H54 (cell line): ENCODE measurements at regions not wholly inside any gene's neighbourhood (a gene's known extent, or its start where the extent isn't known, plus 50 kb on each side); places are given as distances from the start of the nearest gene placed in this dataset.
"Not testable (repeated sequence)": the region's sequence is repeated elsewhere in the genome, so short reads cannot be mapped to it uniquely, and the experiment has no call there.

ENCODE experiments used
- DNase-seq: peaks from one replicate; pipeline ENCODE4 v3.0.0; 2011; ENCODE audit warnings: low spot score, mixed read lengths; ENCODE audit not compliant: insufficient read length
- FAIRE-seq: peaks from 3 replicates; lab custom pipeline; 2011; peaks lifted over from hg19 to GRCh38; lab: Jason Lieb, UNC
- POLR2A ChIP-seq: IDR thresholded peaks from 2 replicates; pipeline ENCODE4 v1.6.1; 2011; ENCODE audit warnings: low read depth, mild to moderate bottlenecking, low read length

- TF ChIP-seq POLR2A = no peak
- DNase-seq (no peak), FAIRE-seq (no peak)
Observed at GRCh38 chr9:89850631-89851325, 246.0 kb downstream of the GADD45G start.

GRCh38 chr9:89853161-89853560 is 248.3 kb downstream of the GADD45G start:
- TF ChIP-seq POLR2A = no peak
- FAIRE-seq (no peak), DNase-seq (no peak)

DNA sequence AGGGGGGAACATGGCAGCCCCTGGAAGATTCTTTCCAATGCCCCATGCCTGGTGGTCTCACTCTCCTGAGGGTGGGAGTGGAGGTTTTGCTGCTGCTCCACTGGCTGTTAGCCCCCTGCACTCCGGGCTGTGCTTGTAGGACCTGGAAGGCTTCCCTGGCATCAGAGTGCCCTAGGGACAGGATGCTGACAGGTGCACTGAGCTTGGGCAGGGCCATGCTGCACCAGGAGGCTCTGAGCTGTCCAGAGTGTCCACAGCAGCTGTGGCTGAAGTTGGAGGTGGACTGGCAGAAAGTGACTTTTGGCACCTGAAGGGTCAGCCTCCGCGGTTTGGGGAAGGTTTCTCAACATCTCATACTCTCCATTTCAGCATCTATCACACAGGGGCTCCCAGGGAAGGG is 249.1 kb downstream of the GADD45G start:
- DNase-seq (no peak), FAIRE-seq (no peak)
- no peak for TF ChIP-seq POLR2A

DNA sequence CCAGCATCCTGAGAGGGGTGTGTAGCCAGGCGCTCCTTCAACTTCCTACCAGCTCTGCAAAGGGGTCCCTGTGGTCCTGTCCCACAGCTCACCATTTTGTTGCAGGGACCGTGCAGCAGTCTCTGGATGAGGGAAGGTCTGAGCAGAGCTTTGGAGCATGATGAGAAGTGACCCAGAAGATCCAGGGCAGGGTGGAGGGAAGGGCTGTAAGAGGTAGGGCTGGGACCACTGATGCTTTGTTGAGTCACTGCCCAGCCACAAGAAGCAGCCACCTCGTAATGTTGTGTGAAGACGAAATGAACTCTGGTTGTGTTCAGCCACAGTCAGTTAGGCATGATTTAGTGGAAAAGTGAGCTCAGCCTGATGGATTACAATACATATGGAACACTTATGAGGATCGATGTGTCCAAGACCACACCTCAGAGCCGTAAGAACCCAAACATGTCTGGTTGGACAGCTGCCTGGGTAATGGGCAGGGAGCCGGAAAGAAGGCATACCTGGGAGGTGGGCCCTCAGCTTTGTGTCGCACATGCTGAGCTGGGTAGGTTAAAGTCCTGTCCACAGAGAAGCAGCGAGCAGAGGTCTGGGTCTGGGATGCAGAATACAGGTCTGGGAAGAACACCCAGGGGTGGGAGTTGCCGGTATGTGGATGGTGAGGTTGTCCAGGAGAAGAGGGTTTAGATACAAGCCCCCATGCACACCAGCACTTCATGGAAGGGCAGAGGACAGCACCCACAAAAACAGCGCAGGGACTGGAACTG is 250.1 kb downstream of the GADD45G start:
- no peak for TF ChIP-seq POLR2A
- DNase-seq (no peak), FAIRE-seq (no peak)

DNA sequence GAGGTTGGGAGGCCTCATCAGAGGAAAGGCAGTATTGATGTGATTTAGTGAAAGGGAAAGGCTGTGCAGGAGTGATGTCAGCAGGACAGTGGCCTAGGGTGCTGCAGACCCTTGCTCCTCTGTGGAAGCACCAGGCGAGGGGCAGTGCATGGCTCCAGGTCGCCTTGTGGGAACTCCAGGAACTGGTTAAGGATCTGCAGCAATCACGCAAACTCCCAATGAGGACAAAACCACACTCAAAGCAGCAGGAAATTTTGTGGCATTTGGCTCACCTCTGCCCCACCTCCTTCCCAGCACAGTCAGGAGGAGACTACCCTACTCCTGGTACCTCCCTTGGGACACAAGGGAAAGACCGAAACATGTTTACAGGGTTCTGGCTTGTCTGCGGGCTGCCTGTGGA is 251.5 kb downstream of the GADD45G start:
- not testable (repeated sequence) for DNase-seq

DNA sequence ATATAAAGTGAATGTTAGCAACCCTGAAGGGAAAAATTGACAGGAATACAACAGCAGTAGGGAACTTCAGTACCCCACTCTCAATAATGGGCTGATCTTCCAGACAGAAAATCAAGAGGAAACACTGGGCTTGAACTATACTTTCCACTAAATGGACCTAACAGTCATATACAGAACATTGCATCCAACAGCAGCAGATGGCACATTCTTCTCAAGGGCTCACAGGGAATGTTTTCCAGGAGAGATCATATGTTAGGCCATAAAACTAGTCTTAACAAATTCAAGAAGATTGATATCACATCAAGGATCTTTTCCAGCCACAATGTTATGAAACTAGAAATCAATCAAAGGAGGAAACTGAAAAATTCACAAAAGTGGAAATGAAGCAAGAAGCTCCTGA is 252.1 kb downstream of the GADD45G start:
- FAIRE-seq, DNase-seq: not testable (repeated sequence)

More for the DNA sequence above, 251.5 kb downstream of the GADD45G start:
- FAIRE-seq = not testable (repeated sequence)

- not testable (repeated sequence) for FAIRE-seq
Observed at GRCh38 chr9:89859842-89860241, 255.0 kb downstream of the GADD45G start.

GRCh38 chr9:89861371-89861770 is 256.6 kb downstream of the GADD45G start:
- not testable (repeated sequence) for FAIRE-seq

More at GRCh38 chr9:89859842-89860241, 255.0 kb downstream of the GADD45G start:
- not testable (repeated sequence) for DNase-seq

GRCh38 chr9:89862316-89862715 is 257.5 kb downstream of the GADD45G start:
- TF ChIP-seq POLR2A = no peak
- FAIRE-seq (no peak), DNase-seq (no peak)

More at GRCh38 chr9:89861371-89861770, 256.6 kb downstream of the GADD45G start:
- not testable (repeated sequence) for DNase-seq

DNA sequence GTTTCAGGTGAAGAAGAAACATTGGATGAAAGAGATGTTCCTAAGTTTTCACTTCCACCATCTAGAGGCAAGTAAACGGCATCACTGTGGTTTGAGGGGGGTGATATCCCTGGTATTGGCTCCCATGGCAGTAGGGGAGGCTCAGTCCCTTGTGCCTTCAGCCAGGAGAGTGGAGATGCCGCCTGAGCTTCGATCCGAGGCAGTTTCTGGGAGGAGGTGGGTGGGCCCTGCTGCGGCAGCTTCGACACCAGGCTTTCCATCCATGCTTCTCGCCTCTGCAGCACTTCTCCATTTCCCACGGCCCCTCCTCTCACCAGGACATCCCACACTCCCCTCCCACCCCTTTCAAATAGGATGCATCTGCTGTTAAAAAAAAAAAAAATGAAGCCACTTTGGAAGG is 258.3 kb downstream of the GADD45G start:
- FAIRE-seq (no peak), DNase-seq (no peak)
- no peak for TF ChIP-seq POLR2A

DNA sequence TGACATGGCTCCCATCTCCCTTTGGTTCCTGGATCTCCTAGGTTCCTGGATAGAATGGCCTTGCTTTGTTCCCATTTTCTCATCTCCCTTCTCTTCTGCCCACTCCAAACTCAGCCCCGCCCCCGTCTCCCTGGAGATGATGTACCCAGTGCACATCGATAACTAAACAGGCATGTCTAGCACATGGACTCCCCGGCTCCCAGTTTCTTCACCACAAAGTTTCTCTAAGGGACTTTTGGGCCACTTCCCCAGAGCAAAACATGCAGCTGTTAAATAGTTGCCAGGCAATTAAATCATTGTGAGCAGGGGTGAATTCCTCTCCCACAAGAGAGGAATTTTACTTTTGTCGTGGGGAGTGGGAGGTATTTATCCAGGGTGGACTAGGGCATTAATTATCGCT is 259.0 kb downstream of the GADD45G start:
- DNase-seq (no peak), FAIRE-seq (no peak)
- TF ChIP-seq POLR2A = no peak

DNA sequence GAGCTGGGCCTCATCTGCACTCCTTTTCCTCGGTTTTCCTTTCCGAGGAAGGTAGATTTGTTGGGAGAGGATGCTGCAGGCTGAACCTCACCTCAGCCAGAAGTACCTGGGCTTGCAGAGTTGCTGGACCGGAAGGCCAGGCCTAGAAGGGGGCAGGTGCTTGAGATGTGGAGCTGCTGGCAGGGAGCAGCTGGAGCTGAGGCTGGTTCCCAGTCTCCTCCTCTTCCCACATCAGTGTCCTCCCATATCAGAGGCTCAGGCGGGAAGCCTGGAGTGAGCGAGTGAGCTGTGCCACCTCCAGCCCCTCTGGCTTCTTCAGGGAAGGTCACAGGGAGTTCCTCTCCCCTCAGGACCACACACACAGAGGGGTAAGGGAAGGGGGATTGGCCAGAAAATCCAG is 259.4 kb downstream of the GADD45G start:
- no peak for TF ChIP-seq POLR2A
- FAIRE-seq = no peak
- DNase-seq = no peak

DNA sequence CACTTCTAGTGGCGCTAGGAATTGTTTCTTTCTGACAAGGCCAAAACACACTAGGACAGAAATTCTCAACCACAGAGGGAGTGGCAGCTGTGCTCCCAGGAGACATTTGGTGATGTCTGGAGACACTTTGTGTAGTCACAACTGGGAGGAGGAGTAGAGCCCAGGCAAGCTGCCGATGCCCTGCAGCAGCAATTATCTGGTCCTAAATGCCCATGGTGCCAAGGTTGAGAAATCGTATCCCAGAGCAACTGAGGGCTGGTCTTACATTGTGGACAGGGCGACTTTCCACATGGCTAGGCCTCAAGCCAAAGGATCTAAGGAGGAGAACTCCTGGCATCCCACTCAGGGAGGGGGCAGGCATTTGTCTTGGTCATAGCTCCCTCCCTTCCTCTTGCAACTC is 259.9 kb downstream of the GADD45G start:
- no peak for DNase-seq
- FAIRE-seq = no peak
- no peak for TF ChIP-seq POLR2A

DNA sequence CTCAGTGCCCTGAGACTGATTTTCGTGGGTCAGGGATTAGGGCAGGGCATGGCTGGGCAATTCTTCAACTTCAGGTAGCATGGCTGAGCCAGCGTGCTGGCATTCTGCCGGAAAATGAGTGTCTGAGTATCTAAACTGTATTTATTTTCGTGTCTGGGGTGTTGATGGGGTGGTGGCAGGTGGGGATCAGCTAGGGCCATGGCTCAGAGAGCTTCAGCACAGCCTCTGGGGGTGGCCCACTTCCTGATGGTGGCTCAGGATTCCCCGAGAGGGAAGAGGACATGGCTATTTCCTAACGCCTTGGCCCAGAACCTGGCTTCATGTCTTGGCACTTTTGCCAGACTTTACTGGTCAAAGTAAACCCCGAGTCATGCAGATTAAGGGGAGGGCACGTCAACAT is 260.5 kb downstream of the GADD45G start:
- DNase-seq (no peak), FAIRE-seq (no peak)
- TF ChIP-seq POLR2A = no peak

DNA sequence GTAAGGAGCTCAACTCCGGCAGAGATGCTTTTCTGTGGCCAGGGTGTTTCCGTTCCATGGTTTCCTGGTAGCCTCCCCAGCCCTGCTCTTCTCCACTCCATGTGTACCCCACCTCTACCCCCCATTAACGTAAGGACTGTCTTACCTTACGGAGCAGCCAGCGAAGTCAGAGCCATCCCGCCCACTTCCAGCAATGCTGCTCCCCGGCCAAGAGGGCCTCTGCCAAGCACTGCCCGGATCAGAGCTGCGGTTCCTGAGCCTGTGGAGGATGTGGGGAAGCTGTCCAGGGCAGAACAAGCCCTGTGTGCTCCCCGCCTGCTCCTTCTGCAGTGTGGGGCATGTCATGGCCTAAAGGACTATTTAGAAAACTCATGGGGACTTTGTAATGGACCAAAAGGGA is 261.2 kb downstream of the GADD45G start:
- TF ChIP-seq POLR2A = no peak
- DNase-seq (no peak), FAIRE-seq (no peak)

DNA sequence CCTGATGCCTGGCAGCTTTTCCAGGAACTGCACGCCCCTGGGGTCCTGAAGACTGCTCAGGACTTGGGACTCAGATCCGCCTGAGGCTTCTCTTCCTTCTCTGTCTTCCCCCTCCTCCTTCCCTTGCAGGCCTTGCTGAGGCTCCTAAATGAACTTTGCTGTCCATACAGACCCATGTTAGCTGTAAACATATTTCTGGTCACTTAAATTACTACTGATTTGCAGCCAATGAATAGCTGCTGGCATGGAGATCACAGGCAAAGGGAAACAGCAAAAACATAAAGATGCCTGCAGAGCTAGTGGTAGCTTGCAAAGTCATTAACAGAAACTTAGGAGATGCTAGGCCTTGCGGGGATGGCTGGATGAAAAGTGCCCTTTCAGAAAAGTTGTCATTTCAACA is 261.9 kb downstream of the GADD45G start:
- no peak for FAIRE-seq
- no peak for TF ChIP-seq POLR2A
- DNase-seq = no peak
